ENCODE measurements at regions not wholly inside any gene's neighbourhood (a gene's known extent, or its start where the extent isn't known, plus 50 kb on each side); places are given as distances from the start of the nearest gene placed in this dataset.
A peak's percentile ranks its signal among the peaks of the same experiment; 100 is the strongest.
"Not testable (repeated sequence)": the region's sequence is repeated elsewhere in the genome, so short reads cannot be mapped to it uniquely, and the experiment has no call there.

DNA sequence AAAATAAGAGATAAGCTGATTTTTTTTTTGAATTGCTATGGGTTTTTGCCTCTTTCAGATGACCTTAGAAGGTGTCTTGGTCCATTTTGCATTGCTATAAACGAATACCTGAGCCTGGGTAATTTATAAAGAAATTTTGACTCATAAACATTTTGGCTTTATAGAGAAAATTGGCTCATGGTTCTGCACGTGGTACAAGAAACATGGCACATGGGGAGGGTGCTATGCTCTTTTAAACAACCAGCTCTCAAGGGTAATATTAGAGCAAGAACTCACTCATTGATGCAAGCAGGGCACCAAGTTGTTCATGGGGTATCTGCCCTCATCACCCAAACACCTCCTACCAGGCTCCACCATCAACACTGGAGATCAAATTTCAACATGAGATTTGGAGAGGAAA, 408.8 kb downstream of the NUP35 start:
- DNase-seq (ENCODE audit: low spot score), result no peak

DNA sequence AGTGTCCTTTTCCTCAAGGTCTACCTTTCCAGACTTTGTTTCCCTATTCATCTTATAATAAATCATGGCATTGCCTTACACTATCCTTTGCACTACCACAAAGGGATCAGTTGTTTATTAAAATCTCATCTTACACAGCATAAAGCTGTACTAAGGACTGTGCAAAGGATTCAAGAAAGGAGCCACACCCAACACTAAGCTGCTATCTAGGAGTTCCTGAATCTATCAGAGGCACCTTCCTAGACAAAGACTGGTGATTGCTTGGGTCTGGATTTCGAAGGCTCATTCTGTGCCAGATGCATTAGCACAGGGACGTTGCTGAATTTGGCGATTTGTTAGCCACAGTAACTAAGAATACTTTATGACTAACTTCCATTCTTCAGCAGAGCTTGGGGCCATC, 412.0 kb downstream of the NUP35 start:
- DNase-seq (ENCODE audit: low spot score), result no peak

DNA sequence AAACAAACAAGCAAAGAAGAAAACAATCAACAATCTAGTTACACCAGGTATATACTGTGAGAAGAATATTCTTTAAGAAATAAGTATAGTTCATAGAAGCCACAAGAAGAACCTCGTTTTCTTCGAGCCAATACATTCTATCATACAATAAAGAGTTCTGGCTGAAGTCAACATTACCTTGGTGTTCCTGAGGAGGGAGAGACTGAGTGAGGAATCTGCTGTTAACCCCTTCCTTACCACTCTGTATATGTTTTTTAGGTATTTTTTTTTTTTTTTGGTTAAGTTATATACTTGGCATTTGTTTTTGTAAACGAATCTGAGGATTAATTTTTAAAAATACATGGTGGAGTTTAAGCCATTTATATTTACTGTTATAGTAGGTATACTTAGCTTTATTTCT, 412.5 kb downstream of the NUP35 start:
- DNase-seq (ENCODE audit: low spot score), result no peak

DNA sequence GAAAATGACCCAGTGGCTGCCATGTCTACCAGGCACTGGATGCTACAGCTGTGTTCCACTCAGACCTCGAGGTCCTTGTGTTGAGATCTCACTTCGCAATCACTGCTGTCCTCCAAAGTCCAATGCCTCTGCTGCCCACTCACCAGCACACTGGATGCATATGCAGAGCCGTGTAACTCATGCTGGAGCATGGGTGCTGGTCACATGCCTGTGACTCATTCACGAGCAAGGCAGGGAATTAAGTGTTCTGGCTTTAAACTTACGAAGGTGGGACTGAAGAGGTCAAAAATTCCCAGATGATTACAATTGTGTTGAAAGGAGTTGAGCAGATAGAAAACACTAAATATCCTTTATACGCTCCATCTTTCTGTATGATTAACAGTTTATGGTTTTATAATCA, 417.5 kb downstream of the NUP35 start:
- no peak for DNase-seq (ENCODE audit: low spot score)

DNA sequence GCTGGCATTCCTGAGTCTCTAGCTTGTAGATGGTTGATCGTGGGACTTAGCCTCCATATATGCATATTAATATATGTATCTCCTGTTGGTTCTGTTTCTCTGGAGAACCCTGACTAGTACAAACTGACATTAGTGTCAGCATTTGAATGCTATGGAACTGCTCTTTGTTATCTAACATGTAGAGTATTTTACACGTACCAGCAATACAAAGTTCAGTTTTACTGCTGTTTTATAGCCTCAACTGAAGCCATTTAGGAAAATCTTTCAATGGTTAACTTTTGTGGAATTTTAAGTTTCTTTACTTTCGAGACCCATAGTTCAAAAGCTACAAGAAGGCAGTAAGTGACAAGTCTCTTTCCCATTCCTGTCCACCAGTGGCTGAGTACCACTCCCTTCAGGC, 418.4 kb downstream of the NUP35 start:
- no peak for DNase-seq (ENCODE audit: low spot score)

DNA sequence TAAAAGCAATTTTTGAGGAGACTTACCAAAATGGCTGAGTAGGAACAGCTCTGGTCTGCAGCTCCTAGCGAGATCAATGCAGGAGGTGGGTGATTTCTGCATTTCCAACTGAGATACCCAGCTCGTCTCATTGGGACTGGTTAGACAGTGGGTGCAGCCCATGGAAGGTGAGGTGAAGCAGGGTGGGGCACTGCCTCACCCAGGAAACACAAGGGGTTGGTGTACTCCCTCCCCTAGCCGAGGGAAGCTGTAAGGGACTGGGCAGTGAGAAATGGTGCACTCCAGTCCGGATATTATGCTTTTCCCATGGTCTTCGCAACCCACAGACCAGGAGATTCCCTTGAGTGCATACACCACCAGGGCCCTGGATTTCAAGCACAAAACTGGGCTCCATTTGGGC, 419.0 kb downstream of the NUP35 start:
- no peak for DNase-seq (ENCODE audit: low spot score)

DNA sequence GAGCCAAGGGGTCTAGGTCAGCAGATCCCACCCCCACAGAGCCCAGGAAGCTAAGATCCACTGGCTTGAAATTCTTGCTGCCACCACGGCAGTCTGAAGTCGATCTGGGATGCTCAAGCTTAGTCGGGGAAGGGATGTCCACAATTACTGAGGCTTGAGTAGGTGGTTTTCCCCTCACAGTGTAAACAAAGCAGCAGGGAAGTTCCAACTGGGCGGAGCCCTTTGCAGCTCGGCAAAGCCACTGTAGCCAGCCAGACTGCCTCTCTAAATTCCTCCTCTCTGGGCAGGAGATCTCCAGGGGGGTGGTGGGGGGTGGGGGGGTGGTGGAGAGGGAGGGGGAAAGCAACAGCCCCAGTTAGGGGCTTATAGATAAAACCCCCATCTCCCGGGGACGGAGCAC, 419.5 kb downstream of the NUP35 start:
- DNase-seq (ENCODE audit: low spot score), result no peak

DNA sequence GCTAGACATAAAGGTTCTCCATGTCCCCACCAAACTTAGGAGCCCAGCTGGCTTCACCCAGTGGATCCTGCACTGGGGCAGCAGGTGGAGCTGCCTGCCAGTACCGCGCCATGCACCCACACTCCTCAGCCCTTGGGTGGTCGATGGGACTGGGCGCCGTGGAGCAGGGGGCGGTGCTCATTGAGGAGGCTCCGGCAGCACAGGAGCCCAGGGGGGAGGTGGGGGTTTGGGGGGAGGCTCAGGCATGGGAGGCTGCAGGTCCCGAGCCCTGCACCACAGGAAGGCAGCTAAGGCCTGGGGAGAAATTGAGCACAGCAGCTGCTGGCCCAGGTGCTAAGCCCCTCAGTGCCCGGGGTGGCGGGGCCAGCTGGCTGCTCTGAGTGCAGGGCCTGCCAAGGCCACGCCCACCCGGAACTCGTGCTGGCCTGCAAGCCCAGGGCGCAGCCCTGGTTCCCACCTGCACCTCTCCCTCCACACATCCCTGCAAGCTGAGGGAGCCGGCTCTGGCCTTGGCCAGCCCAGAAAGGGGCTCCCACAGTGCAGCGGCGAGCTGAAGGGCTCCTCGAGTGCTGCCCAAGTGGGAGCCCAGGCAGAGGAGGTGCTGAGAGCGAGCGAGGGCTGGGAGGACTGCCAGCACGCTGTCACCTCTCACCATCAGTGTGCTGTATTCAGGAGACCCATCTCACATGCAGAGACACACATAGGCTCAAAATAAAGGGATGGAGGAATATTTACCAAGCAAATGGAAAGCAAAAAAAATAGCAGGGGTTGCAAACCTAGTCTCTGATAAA, 422.5 kb downstream of the NUP35 start:
- DNase-seq (ENCODE audit: low spot score), result not testable (repeated sequence)

DNA sequence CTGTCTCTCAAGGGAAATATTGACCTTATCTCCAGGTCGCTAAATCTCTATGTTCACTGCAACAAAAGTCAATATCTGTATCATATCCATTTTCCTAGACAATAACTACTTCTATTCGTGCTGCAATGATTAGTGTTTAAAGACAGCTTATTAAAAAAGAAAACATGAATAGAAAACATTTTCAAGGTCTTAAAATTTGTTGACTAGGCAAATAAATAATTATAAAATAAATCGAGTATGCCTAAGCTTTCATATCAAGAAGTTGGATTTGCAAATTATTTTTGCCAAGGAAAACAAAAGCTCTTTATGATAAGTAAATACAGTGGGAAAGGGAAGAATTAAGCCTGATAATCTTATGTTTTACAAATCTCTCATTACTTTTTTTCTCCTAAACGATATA, 428.5 kb downstream of the NUP35 start:
- DNase-seq (ENCODE audit: low spot score), result no peak

DNA sequence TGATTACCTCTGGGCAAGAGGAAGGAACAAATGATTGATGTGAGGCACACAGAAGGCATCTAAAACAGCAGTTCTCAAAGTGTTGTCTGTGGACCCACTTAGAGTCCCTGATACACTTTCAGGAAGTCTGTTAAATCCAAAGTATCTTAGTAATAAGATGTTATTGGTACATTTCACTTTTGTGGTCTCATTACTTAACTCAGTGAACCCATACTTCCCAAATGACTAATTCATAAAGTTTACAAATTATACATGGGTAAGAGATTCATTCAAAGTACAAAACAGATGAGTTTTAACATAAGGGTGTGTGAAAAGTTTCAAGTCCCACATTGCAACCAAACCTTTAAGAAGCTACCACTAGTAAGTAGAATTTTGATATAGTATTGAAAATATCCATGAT, 440.5 kb downstream of the NUP35 start:
- DNase-seq (ENCODE audit: low spot score), result no peak

DNA sequence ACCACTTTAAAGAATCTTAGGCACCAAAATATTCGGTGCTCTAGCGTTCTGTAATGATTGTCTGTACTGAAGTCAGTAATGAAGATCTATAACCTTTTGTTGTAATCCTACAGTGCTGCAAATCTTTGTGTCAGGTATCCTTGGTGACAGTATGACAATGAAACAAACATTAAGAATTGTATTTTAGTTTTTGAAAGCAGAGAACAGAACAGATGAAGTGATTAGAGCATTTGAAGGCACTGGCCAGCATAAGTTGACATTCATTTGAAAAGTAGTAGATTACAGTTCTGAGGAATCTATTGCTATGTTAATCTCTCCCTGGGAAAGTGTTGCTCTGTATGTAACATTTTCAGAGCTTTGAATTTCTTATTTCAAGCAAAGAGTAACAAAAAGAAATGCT, 451.2 kb downstream of the NUP35 start:
- DNase-seq (ENCODE audit: low spot score), result no peak

DNA sequence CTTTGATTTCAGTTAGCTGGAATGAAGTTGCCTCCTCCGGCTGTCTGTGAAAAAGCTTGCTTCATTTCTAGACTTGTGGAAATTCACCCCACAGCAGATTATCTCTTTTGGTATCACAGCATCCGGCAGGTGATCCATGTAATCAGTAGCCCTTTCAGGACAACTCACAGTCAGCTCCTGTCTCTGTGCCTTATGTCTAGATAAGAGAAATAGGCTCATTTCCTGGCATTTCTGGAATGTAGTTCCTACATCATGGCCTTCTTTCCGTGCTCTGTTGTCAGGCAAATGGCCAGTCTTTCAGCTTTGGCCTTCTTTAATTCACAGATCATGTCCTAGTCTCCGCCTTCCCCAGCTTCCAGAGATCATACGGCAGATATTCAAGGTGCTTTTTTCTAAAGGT, 455.4 kb downstream of the NUP35 start:
- no peak for DNase-seq (ENCODE audit: low spot score)

DNA sequence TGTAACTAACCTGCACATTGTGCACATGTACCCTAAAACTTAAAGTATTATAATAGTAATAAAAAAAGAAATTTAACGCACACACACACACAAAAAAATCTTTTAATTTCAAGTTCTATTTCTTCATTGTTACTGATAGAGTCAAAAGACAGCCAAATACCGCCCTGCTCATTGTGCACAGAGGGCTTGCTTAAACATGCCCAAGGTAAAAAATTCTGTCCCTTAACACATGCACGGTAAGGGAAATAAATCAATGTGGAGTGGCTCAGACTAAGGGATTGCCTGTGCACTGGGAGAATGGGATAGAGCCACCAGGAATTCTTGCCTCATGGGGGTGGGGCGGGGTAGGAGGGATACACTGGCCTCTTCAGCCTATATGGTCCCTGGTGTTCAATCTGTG, 468.0 kb downstream of the NUP35 start:
- no peak for DNase-seq (ENCODE audit: low spot score)

DNA sequence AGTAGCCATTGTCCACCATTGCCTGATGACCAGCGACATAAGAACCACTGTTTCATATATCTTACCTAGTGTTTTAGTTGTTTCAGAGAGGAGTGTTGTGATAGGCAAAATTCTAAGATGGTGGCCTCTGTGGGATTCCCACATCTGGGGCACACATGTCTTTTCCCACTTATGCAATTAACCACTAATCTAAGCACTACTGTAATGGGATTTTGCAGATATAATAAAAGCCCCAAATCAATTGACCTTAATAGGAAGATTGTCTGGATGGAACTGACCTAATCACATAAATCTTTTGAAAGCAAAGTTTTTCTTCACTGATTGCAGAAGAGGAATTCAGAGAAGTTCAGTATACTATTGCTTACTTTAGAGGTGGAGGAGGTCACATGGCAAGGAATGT, 469.9 kb downstream of the NUP35 start:
- no peak for DNase-seq (ENCODE audit: low spot score)

DNA sequence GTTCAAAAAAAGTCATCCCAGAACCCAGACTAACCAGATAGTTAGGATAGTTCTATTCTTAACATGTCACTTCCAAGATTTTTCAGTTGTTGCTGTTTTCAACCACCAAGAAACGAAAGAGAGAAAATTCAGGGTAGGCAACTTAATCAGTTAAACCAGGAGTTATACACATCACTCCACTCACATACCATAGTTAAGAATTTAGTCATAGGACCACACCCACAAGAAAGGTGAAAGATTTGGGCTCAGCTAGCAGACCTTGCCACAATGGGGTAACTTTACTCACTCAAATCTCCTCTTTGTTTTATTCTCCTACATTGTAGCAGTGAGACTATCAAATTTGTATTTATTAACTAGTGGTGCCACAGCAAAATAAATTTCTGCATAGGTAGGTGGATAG, 473.6 kb downstream of the NUP35 start:
- DNase-seq (ENCODE audit: low spot score), result no peak

DNA sequence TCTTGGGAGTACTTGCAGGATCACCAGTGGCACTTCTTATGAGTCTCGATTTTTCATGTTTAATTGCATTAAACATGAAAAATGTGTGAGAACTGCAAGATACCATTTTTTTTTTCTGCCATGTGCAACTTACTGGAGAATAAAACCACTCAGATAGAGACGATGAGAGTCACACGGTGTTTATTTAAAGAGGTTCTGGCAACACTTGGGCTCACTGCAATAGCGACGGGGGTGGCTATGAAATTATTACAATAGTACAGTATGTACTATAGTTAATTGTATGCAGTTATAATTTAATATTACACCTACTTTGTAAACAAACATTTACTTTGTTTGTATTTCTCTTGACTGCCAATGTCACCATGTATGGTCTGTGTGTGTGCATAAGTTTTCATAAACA, 479.8 kb downstream of the NUP35 start:
- DNase-seq (ENCODE audit: low spot score), result no peak

DNA sequence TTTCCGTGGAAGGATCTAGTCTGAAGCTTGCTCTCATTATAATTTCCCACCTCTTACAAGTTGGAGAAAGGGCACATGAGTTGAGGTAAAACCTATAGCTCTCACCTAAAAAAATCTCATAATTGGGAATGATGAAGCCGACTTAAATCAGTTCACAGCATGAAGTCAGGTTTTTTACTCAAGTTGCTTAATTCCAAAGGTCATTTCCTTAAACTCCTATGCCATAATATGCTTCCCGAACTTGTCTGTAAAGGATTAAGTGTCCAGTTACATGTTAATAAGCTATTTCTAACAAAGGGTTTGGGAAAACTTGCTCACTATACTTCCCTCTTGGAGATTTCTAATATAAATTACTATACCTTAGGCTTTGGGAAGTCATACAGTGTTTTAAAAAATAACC, 481.2 kb downstream of the NUP35 start:
- no peak for DNase-seq (ENCODE audit: low spot score)

DNA sequence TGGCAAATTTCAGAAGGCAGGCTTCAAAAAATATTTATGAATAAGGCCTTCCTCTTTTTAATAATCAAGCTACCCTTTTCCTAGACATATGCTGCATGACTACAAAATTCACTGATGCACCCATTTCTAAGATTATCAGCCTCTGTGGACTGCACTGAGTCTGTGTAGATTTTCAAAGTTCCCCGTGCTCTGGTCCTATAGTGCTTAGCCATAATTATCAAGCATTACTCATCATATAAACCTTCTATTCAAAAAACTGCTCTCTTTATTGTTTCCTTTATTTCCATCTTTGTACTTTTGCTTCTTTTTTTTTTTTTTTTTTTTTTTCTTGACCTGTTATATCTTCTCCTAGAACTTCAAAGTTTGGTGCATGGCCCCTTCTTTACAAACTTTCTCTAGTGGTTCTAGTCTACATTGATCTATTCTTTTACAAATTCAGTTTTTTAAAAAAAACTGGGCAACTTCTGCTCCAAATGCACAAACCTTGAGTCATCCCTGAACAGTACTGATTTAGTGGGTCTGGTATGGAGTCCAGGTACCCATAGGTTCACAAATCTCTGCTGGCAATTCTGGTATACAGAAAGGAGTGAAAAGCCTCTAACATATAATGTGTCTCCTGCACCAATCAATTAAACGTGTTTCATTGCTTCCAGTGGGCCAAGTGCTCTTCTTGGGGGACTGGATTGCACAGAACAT, 481.9 kb downstream of the NUP35 start:
- no peak for DNase-seq (ENCODE audit: low spot score)

DNA sequence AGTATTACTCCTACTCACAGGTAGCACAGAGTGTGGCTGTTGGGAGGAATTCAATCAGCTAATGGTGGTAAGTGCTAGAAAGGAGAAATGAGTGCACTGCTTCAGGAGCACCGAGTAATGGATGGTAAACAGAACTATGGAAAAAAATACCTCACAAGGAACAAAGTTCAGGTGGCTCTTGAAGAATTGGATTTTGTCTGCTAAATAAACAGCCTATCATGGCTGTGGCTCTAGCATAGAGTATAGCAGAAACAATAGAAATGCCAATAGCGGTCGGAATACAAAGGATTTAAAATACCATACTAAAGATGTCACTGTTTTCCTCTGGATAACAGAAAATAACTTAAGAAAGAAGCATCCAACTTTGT, 482.5 kb downstream of the NUP35 start:
- DNase-seq (ENCODE audit: low spot score), result no peak

DNA sequence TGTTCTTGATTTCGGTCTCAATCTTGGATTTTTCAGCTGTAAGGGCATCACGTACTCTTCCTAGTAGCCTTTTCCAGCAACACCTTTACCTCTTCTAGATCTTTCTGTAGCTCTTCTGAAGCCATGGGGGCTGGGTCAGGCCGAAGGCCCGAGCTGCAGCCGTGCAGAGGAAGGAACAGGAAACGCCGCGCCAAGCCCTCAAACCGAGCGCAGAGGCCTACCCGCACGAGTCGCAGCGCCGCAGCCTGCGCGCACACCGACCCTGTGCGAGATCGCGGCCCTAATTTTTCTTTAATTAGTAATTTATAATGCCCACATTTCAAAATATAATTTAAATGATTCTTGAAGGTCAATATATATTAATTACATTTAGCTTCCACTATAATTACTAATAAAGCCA, 483.8 kb downstream of the NUP35 start:
- DNase-seq (ENCODE audit: low spot score), result no peak

DNA sequence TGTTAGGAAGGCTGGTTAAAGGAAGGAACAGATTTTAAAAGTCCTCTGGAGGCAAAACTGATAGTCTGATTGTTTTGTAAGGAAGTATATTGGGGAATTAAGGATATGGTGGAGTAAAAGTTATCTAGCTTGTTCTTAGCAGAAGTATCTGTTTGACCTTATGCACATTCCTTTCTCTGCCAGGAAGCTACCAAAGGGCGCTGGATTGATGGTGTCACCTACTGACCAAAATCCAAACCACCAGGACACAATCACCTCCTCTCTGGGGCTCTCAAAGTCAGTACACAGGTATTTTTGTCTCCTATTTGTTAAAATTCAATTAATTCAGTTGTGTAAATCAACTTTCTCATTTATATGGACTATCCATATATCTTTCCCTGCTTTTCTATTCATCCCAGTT, 484.5 kb downstream of the NUP35 start:
- no peak for DNase-seq (ENCODE audit: low spot score)

DNA sequence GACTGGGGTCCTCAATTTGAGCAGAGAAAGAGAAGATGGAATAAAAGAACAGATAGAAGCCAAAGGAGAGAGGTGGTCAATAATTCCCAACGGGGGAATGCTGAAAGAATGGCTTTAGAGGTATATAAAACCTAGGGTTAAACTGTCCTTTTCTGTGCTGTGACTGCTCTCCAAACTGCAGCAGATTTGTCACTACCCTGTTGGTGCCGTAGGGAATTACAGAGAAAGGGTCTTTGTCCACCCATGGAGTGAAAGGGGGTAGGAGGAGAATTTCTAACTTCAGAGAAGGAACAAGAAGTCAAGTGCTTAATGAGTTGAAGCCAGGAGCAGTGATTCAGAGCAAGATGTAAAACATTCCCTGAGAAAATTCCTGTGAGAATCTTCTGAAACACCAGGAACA, 486.5 kb downstream of the NUP35 start:
- no peak for DNase-seq (ENCODE audit: low spot score)

DNA sequence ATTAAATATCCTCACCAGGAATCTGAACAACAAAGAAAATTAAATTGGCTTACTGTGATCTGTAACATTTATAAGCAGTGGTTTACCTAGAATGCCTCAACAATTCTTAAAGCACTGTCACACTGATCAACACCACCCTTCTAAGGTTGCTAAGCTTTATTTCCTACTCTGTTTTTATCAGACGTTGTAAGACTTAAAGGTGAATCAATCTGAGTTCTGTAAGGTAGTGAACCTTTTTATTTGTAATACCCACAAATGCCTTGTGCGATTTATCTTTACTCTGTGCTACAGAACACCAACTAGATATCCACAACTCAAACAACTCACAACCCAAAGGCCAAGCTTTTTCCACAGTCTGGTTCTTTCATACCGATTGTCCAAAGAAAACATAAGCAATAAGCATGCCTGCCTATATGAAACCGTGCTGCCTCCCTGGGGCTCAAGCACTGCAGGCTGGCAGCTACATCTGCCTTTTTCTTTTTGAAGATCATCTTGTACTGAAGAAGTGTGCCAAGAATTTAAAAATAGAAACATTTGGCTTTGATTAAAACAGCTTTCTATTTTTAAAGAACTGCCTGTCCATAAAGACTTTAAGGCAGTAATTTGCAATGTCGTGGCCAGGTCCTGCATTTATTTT, 490.7 kb downstream of the NUP35 start:
- peak; percentile 5 for DNase-seq (ENCODE audit: low spot score)

DNA sequence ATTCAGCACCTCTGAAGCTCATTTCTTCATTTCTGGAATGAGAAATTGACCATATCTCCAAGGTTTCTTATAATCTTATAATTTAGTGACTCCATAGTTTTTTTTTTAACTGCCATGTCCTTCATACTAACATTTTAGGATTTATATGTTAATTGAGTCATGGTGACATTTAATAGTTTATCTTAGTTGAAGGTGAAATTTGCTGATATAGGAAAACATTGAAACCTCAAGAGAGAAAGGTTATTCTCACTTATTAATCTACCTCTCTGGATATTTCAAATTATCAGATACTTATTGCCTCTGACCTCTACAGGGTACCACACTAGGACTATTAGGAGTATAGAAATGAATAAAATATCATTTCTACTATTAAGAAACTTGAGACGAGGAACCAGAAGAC, 499.0 kb downstream of the NUP35 start:
- no peak for DNase-seq (ENCODE audit: low spot score)
